Activated naive CD4-positive, alpha-beta T cell treated with anti-CD3 and anti-CD28 coated beads, Interleukin-2, amount 50 U/mL, for 24 hours (primary cell): ENCODE measurements at regions not wholly inside any gene's neighbourhood (a gene's known extent, or its start where the extent isn't known, plus 50 kb on each side); places are given as distances from the start of the nearest gene placed in this dataset.

ENCODE experiments used
- H3K27ac Mint-ChIP-seq: one replicate; pipeline ENCODE4 v1.8.0; 2021; ENCODE audit warnings: mild to moderate bottlenecking, mixed read lengths
- H3K27me3 Mint-ChIP-seq: one replicate; pipeline ENCODE4 v1.8.0; 2021; ENCODE audit warnings: mixed read lengths
- H3K36me3 Mint-ChIP-seq: one replicate; pipeline ENCODE4 v1.8.0; 2021; ENCODE audit warnings: mixed read lengths
- H3K4me1 Mint-ChIP-seq: one replicate; pipeline ENCODE4 v1.8.0; 2021; ENCODE audit warnings: mixed read lengths
- H3K4me3 Mint-ChIP-seq: one replicate; pipeline ENCODE4 v1.8.0; 2021; ENCODE audit warnings: mild to moderate bottlenecking, mixed read lengths
- H3K9me3 Mint-ChIP-seq: one replicate; pipeline ENCODE4 v1.8.0; 2021; ENCODE audit warnings: mixed read lengths

DNA sequence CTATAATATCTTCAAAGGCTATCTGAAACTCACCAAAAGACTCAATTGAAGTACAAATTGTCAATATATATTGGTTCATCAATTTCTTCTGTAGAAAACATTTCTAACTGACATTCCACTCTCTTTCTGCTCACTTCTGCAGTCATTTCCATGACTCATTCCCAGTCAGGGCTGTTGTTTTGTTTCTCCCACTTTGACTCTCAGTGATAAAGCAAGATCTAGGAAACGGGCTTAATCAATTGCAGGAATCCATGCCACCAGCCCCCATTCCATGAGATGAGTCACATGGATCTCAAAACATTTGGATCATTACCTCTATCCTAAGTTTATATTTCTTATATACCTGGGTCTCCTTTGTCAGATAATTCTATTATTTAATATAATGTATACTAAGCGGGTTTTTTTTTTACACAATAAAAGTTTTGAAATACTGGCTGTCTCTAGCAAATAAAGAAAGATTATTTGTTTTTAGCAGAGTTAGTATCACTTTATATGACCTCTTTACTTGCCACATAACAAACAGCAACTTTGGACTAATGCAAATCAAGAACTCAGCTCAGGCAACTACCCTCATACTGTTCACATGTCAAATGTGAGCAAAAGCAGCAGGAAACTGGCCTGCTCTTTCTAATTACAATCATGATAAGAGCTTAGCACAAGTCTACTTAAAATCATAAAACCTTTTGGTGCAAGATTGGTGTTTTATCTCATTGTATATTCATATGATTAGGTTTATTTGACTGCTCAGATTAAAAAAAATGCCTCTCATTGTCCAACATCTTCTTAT, 251.1 kb upstream of the PIK3C3 start:
- Mint-ChIP-seq H3K27me3 (no peaks in the 10 kb centered on the region), H3K9me3 (peaks cover 5% of the 10 kb centered on the region), H3K27ac (no peak overlapping the region), H3K4me1 (no peaks in the 10 kb centered on the region), H3K4me3 (no peak overlapping the region), H3K36me3 (no peaks in the 10 kb centered on the region)

GRCh38 chr18:41700416-41700815, 254.6 kb upstream of the PIK3C3 start:
- H3K36me3 Mint-ChIP-seq, result no peaks in the 10 kb centered on the region
- H3K4me3 Mint-ChIP-seq, result no peak overlapping the region
- no peaks in the 10 kb centered on the region for H3K9me3 Mint-ChIP-seq
- H3K27ac Mint-ChIP-seq, result no peak overlapping the region
- no peaks in the 10 kb centered on the region for H3K27me3 Mint-ChIP-seq
- H3K4me1 Mint-ChIP-seq, result peaks cover 7% of the 10 kb centered on the region

- Mint-ChIP-seq H3K27ac (no peak overlapping the region), H3K4me3 (no peak overlapping the region), H3K4me1 (peaks cover 7% of the 10 kb centered on the region), H3K36me3 (no peaks in the 10 kb centered on the region), H3K9me3 (peaks cover under 1% of the 10 kb centered on the region), H3K27me3 (no peaks in the 10 kb centered on the region)
Measured at GRCh38 chr18:41695441-41695840, 259.6 kb upstream of the PIK3C3 start.

DNA sequence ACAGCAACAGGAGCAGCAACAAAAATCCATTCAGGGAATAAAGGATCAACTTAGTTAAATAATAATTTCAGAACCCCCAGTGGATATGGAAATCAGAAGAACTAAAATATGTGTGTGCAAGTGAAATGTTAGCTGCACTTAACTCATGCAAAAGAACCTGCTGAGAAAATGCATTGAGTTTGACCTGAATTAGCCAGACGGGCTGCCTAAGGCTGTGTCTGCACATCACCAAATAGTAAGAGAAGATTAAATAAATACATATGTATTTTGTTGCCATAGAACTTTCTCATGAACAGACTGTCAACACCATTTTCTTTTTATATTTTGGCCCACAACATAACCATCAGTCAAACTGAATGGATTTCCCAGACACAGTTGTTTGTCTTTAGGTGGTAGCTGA, 262.0 kb upstream of the PIK3C3 start:
- Mint-ChIP-seq H3K9me3 (peaks cover 4% of the 10 kb centered on the region), H3K27me3 (no peaks in the 10 kb centered on the region), H3K27ac (no peak overlapping the region), H3K4me3 (no peak overlapping the region), H3K36me3 (no peaks in the 10 kb centered on the region), H3K4me1 (peaks cover 7% of the 10 kb centered on the region)

DNA sequence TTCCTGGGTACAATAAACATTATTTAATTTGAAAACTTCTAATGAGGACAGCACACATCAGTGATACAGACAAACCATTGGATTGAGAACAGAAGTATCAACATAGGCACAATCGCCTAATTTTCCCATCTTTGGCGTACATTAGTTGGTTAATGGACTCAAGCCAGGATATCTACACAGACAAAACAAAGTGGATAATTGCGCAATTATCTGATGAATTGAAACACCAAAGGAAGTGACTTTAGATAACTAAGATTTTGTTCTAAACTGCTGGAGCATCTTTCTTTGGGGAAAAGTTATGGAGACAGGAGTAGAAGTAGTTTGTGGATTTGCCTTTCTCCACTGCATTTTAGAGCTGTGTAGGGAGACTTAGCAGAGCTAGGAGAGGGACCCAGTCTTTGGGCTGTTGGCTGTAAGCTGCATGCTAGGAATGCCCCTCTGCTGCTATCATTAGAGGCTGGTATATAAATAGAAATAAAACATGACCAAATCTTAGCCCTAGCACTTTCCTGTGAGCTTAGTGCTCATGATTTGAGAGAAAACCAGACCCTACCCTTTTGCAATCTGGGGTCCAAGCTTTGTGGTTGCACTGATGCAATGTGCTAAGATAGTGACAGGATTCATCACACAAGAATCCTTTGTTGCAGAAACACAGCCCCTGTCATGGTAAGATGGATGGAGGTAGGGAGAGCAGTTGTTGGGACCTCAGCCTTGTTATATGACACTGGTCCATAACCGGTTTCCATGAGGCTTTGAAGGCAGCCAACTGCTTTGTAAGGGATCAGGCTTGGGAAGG, 264.5 kb upstream of the PIK3C3 start:
- Mint-ChIP-seq H3K36me3 (no peaks in the 10 kb centered on the region), H3K27me3 (no peaks in the 10 kb centered on the region), H3K27ac (no peak overlapping the region), H3K4me3 (no peak overlapping the region), H3K9me3 (peaks cover 4% of the 10 kb centered on the region), H3K4me1 (peaks cover under 1% of the 10 kb centered on the region)

- Mint-ChIP-seq H3K27me3 (no peaks in the 10 kb centered on the region), H3K9me3 (peaks cover 9% of the 10 kb centered on the region), H3K36me3 (no peaks in the 10 kb centered on the region), H3K4me3 (no peak overlapping the region), H3K4me1 (no peaks in the 10 kb centered on the region), H3K27ac (no peak overlapping the region)
Measured at GRCh38 chr18:41687138-41687537, 267.9 kb upstream of the PIK3C3 start.

GRCh38 chr18:41681138-41681880, 273.7 kb upstream of the PIK3C3 start:
- H3K36me3 Mint-ChIP-seq, result no peaks in the 10 kb centered on the region
- peaks cover 5% of the 10 kb centered on the region for H3K9me3 Mint-ChIP-seq
- no peaks in the 10 kb centered on the region for H3K4me1 Mint-ChIP-seq
- H3K27me3 Mint-ChIP-seq, result no peaks in the 10 kb centered on the region
- H3K4me3 Mint-ChIP-seq, result no peak overlapping the region
- H3K27ac Mint-ChIP-seq, result no peak overlapping the region

DNA sequence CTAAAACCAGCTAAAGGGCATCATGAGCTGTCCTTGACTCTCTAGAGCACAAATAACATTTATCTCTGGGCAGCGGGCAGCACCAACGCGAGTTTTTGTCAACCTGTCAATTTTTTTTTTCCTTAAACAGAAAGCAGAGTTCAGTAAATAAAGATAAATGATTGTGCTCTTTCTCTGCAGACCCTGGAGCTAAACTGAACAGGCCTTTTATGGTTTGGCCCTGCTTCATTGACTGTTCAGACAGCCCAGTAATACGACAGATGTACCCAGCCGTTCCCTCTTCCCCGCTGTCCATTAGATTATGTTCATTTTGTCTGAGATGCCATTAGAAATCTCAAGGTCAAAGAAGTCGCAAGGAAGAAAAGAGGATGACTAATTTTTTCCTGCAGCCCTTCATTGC, 280.5 kb upstream of the PIK3C3 start:
- no peaks in the 10 kb centered on the region for H3K27me3 Mint-ChIP-seq
- no peak overlapping the region for H3K27ac Mint-ChIP-seq
- H3K4me1 Mint-ChIP-seq, result no peaks in the 10 kb centered on the region
- no peaks in the 10 kb centered on the region for H3K36me3 Mint-ChIP-seq
- H3K9me3 Mint-ChIP-seq, result peaks cover 8% of the 10 kb centered on the region
- no peak overlapping the region for H3K4me3 Mint-ChIP-seq

GRCh38 chr18:41666231-41666630, 288.8 kb upstream of the PIK3C3 start:
- Mint-ChIP-seq H3K27me3 (no peaks in the 10 kb centered on the region), H3K9me3 (peaks cover 10% of the 10 kb centered on the region), H3K36me3 (no peaks in the 10 kb centered on the region), H3K4me1 (no peaks in the 10 kb centered on the region), H3K4me3 (no peak overlapping the region), H3K27ac (no peak overlapping the region)

DNA sequence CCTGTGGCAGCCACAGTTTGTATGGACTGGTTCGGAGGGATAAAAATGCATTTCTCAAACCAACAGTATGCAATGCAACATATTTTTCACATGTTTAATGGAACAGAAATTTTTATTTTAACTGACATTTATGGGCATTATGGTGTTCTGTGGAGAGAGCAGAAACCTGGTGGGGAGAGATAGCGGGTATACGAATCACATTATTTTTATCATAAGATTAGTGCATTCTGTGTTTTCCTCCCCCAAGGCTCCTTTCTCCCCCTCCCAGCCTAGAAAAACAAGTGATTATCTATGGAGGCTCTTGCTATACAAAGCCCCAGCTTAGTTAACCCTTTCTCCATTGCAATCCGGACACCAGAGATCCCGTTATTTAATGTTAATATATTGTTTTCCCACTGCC, 289.8 kb upstream of the PIK3C3 start:
- Mint-ChIP-seq H3K27me3 (no peaks in the 10 kb centered on the region), H3K36me3 (no peaks in the 10 kb centered on the region), H3K9me3 (peaks cover 6% of the 10 kb centered on the region), H3K4me3 (no peak overlapping the region), H3K27ac (no peak overlapping the region), H3K4me1 (no peaks in the 10 kb centered on the region)

DNA sequence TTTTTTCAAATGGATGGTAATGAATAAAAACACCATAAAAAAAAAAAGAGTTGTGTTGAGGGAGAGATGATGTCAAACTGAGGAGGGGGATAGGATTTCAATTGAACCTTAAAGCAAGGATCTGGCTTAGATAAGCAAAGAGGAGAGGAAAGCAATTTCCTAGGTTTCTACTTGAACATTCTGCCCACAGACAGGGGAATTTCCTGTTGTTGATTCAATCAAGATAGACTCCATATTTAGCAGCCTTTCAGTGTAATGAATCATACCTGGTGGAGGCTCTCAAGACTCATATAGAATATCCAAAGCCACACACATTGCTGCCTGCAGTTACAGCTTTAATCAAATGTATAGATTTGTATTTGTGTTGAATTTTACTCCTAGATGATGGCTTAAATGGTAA, 294.4 kb upstream of the PIK3C3 start:
- Mint-ChIP-seq H3K27me3 (no peaks in the 10 kb centered on the region), H3K4me3 (no peak overlapping the region), H3K27ac (no peak overlapping the region), H3K9me3 (peaks cover 6% of the 10 kb centered on the region), H3K36me3 (no peaks in the 10 kb centered on the region), H3K4me1 (no peaks in the 10 kb centered on the region)

- H3K27ac Mint-ChIP-seq, result no peak overlapping the region
- no peaks in the 10 kb centered on the region for H3K27me3 Mint-ChIP-seq
- H3K36me3 Mint-ChIP-seq, result no peaks in the 10 kb centered on the region
- no peak overlapping the region for H3K4me3 Mint-ChIP-seq
- no peaks in the 10 kb centered on the region for H3K4me1 Mint-ChIP-seq
- peaks cover 6% of the 10 kb centered on the region for H3K9me3 Mint-ChIP-seq
Measured at GRCh38 chr18:41659438-41660130, 295.4 kb upstream of the PIK3C3 start.

- Mint-ChIP-seq H3K4me1 (no peaks in the 10 kb centered on the region), H3K27ac (no peak overlapping the region), H3K27me3 (peaks cover 1% of the 10 kb centered on the region), H3K4me3 (no peak overlapping the region), H3K36me3 (no peaks in the 10 kb centered on the region), H3K9me3 (no peaks in the 10 kb centered on the region)
Measured at GRCh38 chr18:41657189-41657588, 297.8 kb upstream of the PIK3C3 start.

GRCh38 chr18:41655074-41655473, 300.0 kb upstream of the PIK3C3 start:
- H3K4me1 Mint-ChIP-seq, result no peaks in the 10 kb centered on the region
- peaks cover 1% of the 10 kb centered on the region for H3K27me3 Mint-ChIP-seq
- no peaks in the 10 kb centered on the region for H3K36me3 Mint-ChIP-seq
- no peak overlapping the region for H3K4me3 Mint-ChIP-seq
- H3K9me3 Mint-ChIP-seq, result no peaks in the 10 kb centered on the region
- H3K27ac Mint-ChIP-seq, result no peak overlapping the region

DNA sequence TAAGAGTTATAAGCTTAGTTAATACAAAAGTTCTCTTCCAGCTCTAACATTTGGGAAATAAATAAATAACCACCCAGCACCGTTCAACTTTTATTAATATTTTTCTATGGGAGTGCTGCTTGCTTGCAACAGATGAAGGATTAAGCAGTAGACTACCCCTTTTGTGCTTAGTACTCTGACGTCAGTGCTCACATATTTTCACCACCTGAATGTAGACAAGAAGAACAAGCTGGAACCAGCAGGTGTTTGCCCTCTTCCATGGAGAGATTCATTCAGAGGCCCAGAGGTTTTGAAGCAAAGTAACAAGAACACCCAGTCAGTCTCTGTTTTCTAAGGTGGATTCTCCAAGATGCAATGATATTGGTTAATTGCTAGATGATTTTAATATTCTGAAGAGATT, 307.1 kb upstream of the PIK3C3 start:
- Mint-ChIP-seq H3K4me3 (no peak overlapping the region), H3K9me3 (peaks cover 10% of the 10 kb centered on the region), H3K27me3 (peaks cover 1% of the 10 kb centered on the region), H3K27ac (no peak overlapping the region), H3K36me3 (no peaks in the 10 kb centered on the region), H3K4me1 (no peaks in the 10 kb centered on the region)
